Activated CD8-positive, alpha-beta memory T cell treated with anti-CD3 and anti-CD28 coated beads, Interleukin-2, amount 50 U/mL, for 1 hour (primary cell): ENCODE measurements at regions not wholly inside any gene's neighbourhood (a gene's known extent, or its start where the extent isn't known, plus 50 kb on each side); places are given as distances from the start of the nearest gene placed in this dataset.

Experiments
- DNase-seq: peaks from one replicate; pipeline ENCODE4 v3.0.0-alpha.2; 2020; ENCODE audit errors: extremely low read depth

- no peak for DNase-seq
Observed at GRCh38 chr10:118246332-118247295, 95.5 kb downstream of the FAM204A start.

DNA sequence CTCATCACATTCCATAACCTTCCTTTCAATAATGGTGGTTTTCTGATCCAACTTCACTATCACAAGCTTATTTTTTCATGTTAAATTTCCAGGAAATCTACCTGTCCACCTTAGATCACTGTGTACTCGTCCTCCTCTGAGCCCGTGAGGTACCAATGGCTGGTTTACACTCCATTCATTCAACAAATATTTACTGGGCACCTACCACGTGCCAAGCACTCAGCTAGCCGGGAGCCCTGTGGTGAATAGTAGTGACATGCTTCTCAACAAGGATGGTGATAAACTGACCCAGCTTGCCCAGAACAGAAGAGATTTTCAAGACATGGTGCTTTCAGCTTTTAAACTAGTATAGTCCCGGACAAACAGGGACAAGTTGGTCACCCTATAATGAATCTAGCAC is 98.2 kb downstream of the FAM204A start:
- DNase-seq, result no peak

DNA sequence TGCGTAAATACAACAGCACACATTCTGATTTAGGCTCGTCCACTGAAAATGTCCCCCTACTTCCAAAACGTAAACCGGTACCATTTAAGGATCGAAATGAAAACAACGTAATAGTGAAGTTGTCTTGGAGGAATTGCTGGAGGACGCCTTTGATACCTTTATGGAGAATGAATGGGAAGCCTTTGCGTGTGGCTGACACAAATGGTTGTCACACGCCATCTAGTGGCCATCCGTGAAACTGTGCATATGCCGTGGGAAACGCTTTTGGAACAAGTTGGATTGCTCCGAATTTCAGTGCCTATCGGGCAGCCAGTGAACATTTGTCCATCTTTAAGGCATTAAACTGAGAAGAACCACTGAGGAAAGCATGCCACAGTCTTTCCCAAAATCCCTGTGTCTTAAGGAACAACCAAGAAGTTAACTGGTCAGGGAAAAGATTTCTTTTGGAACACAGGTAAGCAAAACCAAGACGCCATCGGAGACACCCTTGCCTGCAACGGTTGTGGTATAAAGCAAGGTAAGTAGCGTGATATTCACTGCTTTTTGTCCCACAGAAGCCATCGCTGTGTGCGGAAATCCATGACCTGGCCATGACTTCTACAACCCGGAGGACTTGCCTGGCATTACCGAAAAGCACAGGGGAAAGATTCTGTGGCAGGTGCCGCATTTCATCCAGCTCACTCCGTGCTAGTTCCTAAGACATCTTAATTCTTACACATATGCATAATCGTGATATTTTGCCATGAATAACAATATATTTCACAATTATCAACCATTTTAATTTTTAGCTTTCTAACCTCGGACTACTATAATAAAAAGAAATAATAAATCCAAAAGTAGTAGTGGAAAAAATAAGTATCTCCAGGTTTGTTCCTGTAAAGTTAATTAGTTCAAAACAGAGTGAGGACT is 100.6 kb downstream of the FAM204A start:
- peak; percentile 7 for DNase-seq

DNA sequence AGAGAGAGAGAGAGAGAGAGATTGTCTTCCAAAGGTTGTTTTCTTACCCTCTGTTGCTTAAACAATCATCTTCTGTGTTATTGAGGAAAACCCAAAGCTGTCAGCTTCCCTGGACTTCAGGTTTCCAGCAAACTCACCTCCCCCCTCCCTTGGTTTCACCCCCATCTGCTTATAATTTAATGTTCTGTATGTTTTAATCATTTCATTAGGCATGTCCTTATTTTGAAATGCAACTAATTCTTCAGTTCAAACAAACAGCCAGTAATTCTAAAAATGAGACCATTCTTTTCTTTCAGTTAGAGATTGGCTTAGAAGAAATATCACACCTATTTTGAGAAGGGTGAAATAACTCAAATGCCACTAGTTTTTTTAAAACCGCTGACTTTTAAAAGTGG is 102.9 kb downstream of the FAM204A start:
- DNase-seq, result no peak

DNA sequence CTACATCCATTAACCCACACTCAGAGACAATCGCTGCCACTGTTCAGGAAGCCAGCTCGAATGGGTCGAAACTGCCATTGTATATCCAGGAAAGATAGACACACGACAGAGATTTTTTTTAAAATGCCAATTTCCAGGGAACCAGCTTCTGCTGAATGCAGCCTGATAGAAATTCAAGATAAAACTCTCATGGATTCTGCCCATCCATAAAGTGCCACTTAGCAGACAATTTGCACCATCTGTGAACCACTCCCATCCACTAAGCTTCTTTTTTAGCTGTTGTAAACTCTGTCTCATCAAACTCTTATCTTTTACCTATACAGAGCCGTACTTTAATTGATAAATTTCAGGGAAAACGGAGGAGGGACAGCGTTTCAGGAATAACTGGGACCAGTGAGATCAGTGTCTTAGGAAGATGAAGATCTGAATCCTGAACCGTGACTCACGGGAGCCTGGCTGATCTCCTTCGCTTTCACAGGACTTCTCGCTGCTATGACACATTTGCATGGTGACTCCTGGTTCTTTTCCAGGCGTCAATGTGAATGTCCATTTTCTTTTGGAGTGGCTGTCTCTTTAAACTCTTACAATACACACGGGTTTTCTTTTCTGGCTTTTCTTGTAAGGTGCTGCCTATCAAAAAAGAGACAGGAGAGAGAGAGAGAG is 103.4 kb downstream of the FAM204A start:
- DNase-seq, result no peak

DNA sequence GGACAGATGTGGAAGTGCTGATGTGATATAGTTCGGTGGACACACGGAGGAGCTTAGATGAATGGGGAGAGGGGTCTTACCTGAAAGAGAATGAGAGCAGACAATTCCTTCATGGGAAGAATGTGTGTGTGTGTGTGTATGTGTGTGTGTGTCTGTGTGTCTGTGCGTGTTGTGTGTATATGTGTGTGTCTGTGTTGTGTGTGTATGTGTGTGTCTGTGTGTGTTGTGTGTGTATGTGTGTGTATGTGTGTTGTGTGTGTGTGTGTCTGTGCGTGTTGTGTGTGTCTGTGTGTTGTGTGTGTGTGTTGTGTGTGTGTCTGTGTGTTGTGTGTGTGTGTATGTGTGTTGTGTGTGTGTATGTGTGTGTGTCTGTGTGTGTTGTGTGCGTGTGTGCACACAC is 104.2 kb downstream of the FAM204A start:
- no peak for DNase-seq

DNA sequence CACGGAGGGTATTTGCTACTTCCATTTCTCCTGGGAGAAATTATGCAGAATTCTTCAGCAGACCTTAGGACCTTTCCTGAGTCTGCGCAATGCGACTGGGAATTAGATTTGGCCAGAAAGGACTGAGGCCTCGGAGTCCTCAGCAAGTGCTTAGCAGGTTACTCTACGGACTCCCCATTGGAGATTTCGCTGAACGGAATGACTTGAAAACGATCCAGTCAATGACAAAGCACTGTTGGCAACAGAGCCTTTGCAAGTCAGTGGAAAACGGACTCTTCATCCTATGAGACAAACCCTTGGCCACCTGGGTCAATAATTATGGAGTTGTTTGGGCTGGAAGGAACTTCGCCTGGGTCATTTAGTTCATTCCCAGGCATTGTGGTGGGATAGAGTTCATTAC is 107.4 kb downstream of the FAM204A start:
- DNase-seq, result no peak

- DNase-seq, result no peak
Observed at GRCh38 chr10:118220346-118220850, 121.7 kb downstream of the FAM204A start.

DNA sequence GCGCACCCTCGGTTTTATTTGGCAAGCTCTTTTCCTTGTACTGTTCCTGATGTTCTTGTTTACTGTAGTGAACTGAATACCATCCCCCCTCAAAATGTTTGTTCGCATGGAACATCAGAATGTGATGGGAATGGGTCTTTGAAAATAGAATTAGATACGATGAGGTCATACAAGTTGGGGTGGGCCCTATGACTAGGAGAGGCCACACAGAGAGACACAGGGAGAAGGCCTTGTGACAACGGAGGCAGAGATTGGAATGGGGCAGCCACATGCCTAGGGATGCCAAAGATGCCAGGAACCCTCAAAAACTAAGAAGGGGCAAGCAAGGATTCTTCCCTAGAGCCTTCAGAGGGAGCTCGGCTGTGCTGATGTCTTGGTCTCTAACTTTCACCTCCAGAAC is 123.6 kb downstream of the FAM204A start:
- DNase-seq, result no peak

DNA sequence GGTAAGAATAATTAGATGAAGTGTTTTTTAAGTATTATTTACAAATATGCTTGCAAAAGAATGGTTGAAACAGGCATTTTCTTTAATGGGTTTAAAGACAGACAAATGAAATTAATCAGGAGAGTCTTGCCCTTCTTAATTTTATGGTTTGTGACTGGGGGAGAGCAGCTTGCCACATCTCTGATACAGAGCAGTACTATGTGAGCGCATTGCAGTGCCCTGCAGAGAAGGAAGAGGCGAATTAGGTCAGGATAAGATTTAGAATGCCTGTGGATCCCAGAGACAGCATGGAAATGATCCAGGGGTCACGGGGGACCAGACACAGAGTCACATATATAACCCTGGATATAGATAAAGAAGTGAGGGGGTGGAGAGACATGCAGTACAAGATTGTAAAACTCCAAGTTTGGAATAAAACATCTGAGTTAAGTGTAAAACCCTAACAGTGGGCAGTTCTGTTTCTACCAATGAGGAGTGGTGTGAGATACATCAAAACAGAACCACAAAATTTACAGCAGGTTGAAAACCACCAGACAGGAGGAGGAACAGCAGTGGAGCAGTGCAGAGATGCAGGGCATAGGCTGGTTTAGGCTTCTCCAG is 125.5 kb downstream of the FAM204A start:
- DNase-seq, result no peak

DNA sequence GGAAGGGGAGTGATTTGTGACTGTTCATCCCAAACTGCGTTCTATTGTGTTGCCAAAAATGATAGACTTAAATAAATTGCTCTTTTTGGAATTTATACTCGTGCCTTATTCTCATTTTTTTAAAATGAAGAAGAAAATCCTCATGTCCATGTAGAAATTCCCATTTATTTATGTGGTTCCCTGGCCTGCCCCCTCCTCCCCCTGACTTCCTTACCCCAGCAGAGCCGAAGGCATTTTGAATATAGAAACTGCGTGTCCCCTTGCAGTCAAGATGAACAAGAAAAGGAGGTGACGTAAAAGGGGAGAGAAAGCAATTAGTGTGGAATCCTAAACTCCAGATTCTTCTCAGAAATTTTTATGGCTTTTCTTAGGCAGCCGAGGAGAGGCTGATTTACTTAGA is 126.1 kb downstream of the FAM204A start:
- no peak for DNase-seq

DNA sequence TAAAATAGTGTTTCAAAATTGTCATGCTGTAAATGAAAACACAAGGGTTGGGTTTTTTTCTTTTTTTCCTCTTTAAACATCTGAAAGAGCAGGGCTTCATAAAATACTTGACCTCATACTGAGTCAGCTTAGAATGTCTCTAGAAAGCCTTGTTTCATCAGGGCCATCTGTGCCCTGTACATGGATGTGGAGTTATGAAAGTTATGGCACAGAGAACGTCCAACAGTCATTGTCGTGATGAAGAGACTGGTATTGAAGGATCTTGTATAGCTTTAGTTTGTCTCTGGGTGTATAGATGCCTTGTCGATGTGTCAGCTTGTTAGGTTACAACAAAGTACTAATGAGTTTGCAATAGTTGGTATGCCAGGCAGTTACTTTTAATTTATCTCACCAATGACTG is 127.3 kb downstream of the FAM204A start:
- DNase-seq, result no peak

DNA sequence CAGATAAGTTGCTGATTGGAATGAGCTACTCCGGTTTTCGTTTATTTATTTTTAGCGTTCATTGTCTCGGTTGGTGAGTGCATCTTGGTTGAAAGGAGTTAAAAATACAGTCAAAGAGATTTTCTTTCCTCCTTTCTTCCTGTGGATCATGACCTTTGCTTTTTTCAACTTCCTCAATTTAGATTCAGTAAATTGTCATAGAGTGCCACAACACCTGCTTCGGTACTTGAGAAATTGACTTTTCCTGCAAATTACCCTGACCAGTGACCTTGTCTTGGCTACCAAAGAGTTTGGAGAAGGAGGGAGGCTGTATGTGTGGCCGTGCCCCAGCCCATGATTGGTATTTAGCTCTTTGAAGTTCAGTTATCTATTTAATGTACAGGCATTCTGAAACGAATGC is 128.7 kb downstream of the FAM204A start:
- no peak for DNase-seq

DNA sequence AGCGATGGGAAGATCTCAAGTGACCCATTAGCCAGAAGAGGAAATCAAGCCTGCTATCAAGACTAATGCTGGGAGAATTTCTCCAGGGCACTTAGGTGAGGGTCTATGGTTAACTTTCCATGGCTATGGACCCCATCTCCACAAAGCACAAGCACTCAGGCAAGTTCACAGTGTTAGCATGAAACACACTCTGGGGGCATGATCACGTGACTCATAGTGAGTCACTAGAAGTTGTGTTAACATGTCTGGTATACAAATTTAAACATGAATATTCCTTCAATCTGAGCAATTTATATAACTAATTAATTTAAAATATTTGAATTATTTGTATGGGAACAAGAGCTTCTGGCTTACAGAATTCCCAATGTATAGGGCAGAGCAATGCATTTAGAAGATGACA is 131.8 kb downstream of the FAM204A start:
- no peak for DNase-seq

DNA sequence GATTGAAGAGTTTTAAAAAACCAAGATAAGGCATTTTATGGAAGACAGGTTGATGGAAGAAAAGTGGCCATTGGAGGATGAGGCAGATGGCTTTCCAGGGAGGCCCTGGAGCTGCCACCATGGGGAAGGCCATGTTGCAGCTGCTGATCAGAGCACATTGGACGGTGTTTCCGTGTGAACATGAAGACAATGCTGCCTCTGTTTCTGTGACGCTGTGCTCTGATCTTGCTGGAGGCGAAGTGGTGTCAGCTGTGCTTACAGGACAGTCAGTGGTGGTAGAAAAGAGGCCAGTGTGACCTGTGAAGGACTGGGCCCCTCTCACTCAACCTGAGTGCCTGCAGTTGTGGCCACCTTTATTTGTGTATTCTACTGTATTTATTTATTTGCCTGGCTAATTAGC is 132.9 kb downstream of the FAM204A start:
- no peak for DNase-seq

GRCh38 chr10:118207470-118208007 is 134.6 kb downstream of the FAM204A start:
- DNase-seq, result no peak

GRCh38 chr10:118204292-118204943 is 137.7 kb downstream of the FAM204A start:
- no peak for DNase-seq

GRCh38 chr10:118203461-118203860 is 138.7 kb downstream of the FAM204A start:
- no peak for DNase-seq

DNA sequence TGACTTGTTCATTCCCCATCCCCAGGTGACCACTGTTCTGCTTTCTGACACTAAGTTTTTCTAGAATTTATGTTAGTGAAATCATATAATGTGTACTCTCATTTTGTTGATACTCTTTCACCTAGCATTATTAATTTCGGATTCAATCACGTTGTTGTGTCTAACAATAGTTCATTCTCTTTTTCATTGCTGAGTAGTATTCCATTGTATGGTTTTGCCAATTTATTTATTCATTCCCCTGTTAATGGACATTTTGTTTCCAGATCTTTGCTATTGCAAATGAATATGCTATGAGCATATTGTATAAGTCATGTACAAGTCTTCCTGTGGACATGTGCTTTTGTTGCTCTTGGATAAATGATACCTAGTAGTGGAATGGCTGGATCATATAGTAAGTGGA is 146.4 kb downstream of the FAM204A start:
- DNase-seq, result no peak

DNA sequence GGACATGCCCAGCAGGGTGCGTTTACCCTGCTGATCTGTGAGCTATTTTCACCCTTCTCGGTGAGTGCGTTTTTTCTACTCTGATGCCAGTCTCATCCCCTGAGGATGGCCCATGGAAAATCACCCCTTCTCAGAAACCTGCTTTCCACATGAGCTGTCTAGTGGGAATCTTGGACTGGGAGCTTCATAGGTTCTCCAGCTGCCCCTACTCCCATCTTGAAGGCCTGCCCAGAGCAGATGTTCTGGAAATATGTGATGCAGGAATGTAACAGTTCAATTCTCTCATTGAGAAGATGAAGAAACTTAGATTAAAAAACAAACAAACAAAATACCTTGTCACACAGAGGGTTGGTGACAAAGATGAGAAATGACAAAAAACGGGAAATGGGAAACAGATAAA is 146.9 kb upstream of the RAB11FIP2 start:
- no peak for DNase-seq

GRCh38 chr10:118181021-118181420 is 134.3 kb upstream of the RAB11FIP2 start:
- no peak for DNase-seq
